ENCODE measurements at regions not wholly inside any gene's neighbourhood (a gene's known extent, or its start where the extent isn't known, plus 50 kb on each side); places are given as distances from the start of the nearest gene placed in this dataset.

DNA sequence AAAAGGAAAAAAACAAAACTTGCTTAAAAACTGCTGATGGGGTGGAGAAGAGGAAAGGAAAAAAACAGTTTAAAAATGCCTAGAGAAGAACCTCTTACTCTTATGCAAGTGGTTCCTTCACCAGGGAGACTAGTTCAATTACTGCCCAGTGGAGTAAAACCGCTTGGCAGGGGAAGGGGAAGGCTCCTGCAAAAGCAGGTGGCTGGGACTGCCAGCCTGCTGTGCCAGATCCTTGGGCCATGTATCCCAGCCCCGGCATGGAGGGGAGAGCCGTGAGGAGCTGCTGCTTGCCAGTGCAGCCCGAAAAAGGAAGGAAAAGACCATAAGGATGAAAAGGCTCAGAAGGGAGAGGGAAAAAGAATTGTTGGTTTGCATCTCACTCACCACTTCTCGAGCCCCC, 123.0 kb downstream of the FSCB start:
- TF ChIP-seq EP300 (IDR thresholded peaks at IDR 0.05; ENCODE audit: borderline replicate concordance in 1 of 2, low read depth in 1 of 2, low read length in 1 of 2), result no peak
- TF ChIP-seq, protein P1, sequence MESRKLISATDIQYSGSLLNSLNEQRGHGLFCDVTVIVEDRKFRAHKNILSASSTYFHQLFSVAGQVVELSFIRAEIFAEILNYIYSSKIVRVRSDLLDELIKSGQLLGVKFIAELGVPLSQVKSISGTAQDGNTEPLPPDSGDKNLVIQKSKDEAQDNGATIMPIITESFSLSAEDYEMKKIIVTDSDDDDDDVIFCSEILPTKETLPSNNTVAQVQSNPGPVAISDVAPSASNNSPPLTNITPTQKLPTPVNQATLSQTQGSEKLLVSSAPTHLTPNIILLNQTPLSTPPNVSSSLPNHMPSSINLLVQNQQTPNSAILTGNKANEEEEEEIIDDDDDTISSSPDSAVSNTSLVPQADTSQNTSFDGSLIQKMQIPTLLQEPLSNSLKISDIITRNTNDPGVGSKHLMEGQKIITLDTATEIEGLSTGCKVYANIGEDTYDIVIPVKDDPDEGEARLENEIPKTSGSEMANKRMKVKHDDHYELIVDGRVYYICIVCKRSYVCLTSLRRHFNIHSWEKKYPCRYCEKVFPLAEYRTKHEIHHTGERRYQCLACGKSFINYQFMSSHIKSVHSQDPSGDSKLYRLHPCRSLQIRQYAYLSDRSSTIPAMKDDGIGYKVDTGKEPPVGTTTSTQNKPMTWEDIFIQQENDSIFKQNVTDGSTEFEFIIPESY (IDR thresholded peaks at IDR 0.05; ENCODE audit: borderline replicate concordance, low read depth), result no peak
- no peak for TF ChIP-seq TAF1 (IDR thresholded peaks at IDR 0.05; ENCODE audit: borderline replicate concordance, low read depth, low read length)
- TF ChIP-seq SMC3 (IDR thresholded peaks at IDR 0.05; ENCODE audit: low read depth, low read length), result no peak
- TF ChIP-seq, protein P2, sequence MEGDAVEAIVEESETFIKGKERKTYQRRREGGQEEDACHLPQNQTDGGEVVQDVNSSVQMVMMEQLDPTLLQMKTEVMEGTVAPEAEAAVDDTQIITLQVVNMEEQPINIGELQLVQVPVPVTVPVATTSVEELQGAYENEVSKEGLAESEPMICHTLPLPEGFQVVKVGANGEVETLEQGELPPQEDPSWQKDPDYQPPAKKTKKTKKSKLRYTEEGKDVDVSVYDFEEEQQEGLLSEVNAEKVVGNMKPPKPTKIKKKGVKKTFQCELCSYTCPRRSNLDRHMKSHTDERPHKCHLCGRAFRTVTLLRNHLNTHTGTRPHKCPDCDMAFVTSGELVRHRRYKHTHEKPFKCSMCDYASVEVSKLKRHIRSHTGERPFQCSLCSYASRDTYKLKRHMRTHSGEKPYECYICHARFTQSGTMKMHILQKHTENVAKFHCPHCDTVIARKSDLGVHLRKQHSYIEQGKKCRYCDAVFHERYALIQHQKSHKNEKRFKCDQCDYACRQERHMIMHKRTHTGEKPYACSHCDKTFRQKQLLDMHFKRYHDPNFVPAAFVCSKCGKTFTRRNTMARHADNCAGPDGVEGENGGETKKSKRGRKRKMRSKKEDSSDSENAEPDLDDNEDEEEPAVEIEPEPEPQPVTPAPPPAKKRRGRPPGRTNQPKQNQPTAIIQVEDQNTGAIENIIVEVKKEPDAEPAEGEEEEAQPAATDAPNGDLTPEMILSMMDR (IDR thresholded peaks at IDR 0.05), result no peak
- TF ChIP-seq, protein P3, sequence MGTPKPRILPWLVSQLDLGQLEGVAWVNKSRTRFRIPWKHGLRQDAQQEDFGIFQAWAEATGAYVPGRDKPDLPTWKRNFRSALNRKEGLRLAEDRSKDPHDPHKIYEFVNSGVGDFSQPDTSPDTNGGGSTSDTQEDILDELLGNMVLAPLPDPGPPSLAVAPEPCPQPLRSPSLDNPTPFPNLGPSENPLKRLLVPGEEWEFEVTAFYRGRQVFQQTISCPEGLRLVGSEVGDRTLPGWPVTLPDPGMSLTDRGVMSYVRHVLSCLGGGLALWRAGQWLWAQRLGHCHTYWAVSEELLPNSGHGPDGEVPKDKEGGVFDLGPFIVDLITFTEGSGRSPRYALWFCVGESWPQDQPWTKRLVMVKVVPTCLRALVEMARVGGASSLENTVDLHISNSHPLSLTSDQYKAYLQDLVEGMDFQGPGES (IDR thresholded peaks at IDR 0.05; ENCODE audit: low read depth, low read length), result no peak
- TF ChIP-seq, protein P4, sequence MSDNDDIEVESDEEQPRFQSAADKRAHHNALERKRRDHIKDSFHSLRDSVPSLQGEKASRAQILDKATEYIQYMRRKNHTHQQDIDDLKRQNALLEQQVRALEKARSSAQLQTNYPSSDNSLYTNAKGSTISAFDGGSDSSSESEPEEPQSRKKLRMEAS (IDR thresholded peaks at IDR 0.05; ENCODE audit: low read depth), result no peak
- no peak for TF ChIP-seq FOSL2 (IDR thresholded peaks at IDR 0.05; ENCODE audit: borderline replicate concordance, low read depth)
- no peak for TF ChIP-seq MEF2A (IDR thresholded peaks at IDR 0.05; ENCODE audit: borderline replicate concordance, low read depth)
- no peak for TF ChIP-seq TEAD4 (IDR thresholded peaks at IDR 0.05; ENCODE audit: borderline replicate concordance, insufficient read depth)
- TF ChIP-seq, protein P5, sequence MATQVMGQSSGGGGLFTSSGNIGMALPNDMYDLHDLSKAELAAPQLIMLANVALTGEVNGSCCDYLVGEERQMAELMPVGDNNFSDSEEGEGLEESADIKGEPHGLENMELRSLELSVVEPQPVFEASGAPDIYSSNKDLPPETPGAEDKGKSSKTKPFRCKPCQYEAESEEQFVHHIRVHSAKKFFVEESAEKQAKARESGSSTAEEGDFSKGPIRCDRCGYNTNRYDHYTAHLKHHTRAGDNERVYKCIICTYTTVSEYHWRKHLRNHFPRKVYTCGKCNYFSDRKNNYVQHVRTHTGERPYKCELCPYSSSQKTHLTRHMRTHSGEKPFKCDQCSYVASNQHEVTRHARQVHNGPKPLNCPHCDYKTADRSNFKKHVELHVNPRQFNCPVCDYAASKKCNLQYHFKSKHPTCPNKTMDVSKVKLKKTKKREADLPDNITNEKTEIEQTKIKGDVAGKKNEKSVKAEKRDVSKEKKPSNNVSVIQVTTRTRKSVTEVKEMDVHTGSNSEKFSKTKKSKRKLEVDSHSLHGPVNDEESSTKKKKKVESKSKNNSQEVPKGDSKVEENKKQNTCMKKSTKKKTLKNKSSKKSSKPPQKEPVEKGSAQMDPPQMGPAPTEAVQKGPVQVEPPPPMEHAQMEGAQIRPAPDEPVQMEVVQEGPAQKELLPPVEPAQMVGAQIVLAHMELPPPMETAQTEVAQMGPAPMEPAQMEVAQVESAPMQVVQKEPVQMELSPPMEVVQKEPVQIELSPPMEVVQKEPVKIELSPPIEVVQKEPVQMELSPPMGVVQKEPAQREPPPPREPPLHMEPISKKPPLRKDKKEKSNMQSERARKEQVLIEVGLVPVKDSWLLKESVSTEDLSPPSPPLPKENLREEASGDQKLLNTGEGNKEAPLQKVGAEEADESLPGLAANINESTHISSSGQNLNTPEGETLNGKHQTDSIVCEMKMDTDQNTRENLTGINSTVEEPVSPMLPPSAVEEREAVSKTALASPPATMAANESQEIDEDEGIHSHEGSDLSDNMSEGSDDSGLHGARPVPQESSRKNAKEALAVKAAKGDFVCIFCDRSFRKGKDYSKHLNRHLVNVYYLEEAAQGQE (IDR thresholded peaks at IDR 0.05; ENCODE audit: low read depth, low read length), result no peak

All from SK-N-SH (cell line).